ENCODE measurements at regions not wholly inside any gene's neighbourhood (a gene's known extent, or its start where the extent isn't known, plus 50 kb on each side); places are given as distances from the start of the nearest gene placed in this dataset.
"Not testable (repeated sequence)": the region's sequence is repeated elsewhere in the genome, so short reads cannot be mapped to it uniquely, and the experiment has no call there.

DNA sequence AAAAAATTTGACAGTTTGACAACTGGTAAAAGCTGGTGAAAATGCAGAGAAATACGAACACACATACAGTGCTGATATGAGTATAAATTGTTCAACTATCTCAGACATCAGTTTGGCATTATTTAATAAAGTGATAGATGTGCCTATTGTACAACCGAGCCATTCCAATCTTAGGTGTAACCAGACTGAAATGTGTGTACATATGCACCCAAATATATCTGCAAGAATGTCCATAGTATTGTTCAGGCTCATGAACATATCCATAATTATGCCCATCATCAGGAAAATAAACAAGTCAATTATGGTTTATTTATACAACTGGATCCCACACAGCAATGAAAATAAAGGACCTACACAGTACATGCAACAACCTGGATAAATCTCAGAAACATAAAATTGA, 188.9 kb upstream of the DDX53 start:
- DNase-seq = no peak

DNA sequence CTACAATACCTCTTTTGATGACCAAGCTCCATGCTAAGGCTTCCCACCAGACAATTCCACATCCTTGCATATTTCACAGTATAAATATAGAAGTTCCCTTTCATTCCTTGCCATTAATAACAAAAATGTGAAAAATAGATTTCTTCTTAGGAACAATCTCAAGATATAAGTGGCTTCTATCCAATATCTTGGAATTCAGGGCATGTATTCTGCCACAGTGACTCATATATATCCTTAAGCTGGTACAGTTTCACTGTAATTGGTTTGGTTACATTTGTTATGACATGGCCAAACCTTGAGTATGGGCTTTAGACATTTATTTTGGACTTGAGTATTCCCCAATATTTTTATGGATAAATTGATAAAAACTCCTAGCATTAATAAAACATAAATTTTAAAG, 181.7 kb upstream of the DDX53 start:
- no peak for DNase-seq

DNA sequence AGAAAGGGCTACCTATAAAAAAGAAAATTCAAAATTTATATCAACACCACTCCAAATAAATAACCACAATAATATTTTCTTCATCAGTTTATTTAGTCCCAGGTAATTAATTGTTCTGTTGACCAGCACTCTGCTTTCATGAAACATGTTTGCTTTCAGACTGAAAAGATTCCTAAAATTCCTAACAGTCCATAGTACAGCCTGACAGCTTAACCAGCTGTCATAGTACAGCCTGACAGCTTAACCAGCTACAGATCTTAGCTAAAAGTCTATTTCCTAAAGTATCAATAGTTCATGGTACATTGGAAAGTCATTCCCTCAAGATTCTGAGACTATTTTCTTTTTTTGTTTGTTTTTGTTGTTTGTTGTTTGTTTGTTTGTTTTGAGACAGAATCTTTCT, 144.1 kb upstream of the DDX53 start:
- DNase-seq = no peak

DNA sequence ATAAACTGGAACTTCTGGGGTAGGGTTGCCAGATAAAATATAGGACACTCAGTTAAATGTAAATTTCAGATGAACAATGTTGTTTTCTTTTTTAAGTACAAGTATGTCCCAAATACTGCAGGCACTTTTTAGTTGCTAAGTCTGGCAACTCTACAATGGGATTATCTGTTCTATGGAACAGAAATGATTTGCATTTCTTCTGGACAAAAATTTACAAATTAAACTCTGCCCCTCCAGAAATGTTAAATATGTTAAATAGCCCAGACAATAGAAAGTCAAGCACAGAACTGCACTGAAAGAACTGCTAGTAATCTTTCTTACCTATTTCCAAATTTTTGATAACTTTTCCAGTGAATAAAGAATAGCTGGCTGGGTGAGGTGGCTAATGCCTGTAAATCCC, 140.1 kb upstream of the DDX53 start:
- no peak for DNase-seq

DNA sequence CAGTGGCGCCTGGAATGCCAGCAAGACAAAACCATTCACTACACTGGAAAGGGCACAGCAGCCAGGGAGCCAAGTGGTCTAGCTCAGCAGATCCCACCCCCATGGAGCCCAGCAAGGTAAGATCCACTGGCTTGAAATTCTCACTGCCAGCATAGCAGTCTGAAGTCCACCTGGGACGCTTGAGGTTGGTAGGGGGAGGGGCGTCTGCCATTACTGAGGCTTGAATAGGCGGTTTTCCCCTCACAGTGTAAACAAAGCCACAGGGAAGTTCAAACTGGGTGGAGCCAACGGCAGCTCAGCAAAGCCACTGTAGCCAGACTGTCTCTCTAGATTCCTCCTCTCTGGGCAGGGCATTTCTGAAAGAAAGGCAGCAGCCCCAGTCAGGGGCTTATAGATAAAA, 133.0 kb upstream of the DDX53 start:
- DNase-seq = not testable (repeated sequence)

DNA sequence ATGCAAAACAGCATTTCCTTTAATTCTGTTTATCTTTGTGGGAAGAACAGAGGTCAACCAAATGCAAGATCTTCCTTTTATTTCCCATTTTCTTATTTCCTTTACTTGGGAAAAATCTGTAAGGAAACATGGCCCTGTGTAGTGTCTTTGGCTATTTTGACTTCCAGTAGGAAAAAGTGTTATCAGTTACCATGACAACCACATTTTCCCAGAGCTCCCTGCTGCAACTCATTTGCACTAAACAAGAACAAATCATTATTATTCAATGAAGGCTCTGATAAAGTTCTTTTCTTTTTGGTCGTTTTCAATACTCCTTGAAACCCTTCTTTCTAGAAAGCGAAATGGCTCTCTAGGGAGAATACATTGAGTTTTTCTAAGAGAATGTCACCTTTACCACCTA, 117.2 kb upstream of the DDX53 start:
- no peak for DNase-seq

DNA sequence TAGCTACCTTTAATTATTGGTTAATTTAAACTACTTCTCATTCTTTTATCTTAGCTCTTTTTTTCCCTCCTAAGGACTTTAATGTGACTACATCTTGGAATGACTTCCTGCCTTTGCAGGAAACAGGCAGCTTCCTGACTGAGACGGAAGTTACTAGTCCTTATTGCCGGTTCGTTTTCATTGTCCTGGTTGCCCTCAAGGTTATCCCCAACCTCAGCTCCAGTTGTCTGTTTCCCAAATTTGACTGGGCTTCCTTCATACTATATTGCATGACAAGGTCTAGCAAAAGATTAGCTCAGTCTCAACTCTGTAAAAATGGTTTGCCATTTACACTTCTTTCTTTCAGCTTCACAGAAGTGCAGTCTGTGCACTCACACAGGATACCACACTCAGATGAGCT, 109.9 kb upstream of the DDX53 start:
- no peak for DNase-seq

DNA sequence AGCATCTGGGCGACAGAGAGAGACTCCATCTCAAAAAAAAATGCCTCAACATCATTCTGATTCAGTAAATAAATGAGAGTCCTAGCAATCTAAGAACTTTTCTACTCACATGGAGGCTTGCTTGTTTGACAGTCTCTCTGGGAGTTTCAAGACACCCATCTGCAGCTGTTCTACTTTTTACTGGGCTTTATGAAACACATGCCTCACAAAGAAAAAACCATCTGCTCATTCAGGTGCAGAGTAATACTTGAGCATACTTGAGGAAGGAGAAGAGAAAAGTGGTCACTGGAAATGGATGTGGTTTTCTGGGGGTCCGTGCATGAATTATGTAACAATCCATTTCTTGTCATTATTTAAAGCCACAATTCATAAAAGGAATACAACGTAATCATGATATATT, 87.1 kb upstream of the DDX53 start:
- no peak for DNase-seq

DNA sequence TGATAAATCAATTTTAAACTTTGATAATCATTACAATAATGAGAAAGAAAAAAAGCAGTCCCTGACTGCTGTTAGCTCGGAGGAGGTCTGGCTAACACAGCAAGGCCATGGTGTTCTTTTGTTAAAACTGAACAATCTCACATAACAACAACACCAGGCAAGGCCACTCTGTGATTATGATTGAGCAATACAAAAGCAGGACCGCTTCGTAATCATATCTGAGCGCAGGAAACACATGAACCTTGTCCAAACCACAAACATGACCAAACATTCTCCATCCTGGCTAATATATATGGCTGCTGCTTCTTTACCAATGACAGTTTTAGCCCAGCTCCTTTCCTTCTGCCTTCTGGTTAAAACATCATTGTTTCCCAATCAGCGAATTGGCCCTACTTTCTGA, 76.8 kb upstream of the DDX53 start:
- no peak for DNase-seq

DNA sequence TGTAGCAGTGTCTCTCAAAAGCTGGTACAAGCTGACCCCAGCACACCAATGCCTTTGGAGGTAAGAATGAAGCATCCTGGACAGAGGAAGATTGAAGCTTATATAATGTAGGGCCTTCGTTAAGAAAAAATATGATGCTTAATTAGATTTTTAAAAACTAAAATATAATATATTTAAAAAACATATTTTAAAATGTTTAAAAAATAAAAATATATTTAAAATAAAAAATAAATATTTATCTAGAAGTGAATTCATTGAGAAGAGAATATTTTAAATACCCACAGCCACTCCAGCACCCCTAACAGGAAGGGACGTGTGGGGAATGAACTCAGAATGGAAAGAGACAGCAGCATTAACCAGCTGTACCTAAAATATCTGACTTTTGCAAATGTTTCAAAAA, 65.1 kb upstream of the DDX53 start:
- no peak for DNase-seq

DNA sequence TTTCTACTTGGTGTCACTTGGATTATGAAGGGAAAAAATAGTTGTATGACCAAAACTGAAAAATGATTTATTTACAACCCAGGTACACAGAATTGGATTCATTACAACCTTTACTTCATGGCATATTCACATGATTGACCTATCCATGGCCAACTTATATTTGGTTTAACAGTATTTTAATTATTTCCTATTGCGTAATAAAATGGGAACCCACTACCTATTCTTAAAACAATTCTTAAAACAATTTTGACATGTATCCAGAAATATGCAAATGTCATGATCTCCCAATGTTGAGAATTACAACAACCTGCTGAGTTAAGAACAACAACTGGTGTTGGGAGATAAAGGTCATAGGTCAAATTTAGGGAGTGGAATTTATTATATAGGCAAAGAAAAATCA, 54.8 kb upstream of the DDX53 start:
- no peak for DNase-seq
